Kidney capillary endothelial cell (primary cell): ENCODE measurements at regions not wholly inside any gene's neighbourhood (a gene's known extent, or its start where the extent isn't known, plus 50 kb on each side); places are given as distances from the start of the nearest gene placed in this dataset.

Experiments
- DNase-seq: peaks from one replicate; pipeline ENCODE4 v3.0.0-alpha.2; 2018; ENCODE audit warnings: low spot score

DNA sequence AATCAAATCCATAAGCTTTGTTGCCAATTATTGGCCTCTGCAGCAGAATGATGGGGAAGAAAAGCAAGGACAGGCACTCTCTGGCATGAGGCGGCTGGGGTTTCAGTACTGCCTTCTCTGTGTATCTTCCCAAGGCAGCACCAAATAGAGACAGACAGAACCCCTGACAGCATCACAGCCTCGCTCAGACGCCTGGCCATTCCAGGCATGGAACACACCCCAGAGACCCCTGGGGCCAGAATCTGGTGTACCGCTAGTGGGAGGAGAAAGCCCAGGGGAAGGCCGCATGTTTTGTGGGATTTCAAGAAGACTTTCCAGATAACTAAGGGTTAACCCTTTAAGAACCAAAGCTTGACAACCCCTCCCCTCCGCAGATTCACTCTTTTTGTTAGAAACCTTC, 282.1 kb downstream of the EN1 start:
- DNase-seq: no peak

DNA sequence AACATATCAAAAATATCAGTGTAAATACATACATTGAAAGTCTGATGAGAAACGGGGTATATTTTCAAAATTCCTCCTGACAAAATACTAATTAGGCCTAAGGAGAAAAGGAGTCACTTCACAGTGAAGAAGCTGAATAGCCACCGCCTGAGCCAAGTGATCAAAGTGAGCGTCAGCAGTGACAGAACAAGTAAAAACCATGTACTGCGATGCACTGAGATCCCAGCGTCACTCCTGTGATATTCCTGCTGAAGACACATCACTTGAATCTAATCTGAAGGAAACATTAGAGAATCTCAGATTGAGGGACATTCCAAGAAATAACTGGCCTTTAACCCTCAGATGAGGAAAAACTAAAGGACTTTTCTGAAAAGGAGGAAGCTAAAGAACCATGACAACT, 285.3 kb downstream of the EN1 start:
- no peak for DNase-seq

GRCh38 chr2:118558846-118559245, 288.6 kb downstream of the EN1 start:
- no peak for DNase-seq

DNA sequence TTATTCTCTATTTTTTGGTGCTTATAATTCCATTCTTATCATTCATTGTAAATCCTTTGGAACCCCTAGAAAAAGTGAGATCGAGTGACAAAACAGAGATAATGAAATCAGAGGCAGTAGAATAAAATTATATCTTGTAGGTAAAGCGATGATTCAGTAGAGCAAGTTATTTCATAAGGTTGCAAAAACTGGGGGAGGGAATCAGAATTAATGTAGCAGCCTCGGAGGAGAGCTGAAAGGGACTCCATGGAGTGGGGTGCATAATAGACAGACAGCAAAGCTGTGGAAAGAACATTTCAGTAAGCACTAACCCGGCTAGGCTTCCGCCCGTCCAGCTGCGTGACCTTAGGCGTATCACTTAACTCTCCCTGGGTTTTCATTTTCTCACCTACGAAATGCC, 289.7 kb downstream of the EN1 start:
- DNase-seq: no peak

GRCh38 chr2:118557016-118557415, 290.4 kb downstream of the EN1 start:
- no peak for DNase-seq

DNA sequence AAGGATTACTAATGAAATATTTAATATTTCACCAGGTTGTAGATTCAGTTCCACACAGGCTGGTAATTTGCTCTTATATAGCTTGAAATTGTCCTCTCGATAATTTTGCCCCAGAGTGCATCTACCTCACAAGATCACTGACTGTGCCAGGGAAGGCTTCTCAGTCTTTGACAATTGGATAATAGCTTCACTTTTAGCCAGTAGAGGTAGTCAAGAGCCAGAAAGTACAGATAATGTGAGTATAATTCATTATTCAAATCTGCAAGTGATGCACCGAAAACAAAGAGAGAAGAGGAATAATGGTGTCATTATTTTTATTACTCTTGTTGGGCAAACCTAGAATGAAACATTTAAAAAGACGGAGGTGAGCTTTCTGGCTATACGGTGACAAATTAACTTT, 292.8 kb downstream of the EN1 start:
- no peak for DNase-seq

- DNase-seq: no peak
Observed at GRCh38 chr2:118549503-118549902, 297.9 kb downstream of the EN1 start.

DNA sequence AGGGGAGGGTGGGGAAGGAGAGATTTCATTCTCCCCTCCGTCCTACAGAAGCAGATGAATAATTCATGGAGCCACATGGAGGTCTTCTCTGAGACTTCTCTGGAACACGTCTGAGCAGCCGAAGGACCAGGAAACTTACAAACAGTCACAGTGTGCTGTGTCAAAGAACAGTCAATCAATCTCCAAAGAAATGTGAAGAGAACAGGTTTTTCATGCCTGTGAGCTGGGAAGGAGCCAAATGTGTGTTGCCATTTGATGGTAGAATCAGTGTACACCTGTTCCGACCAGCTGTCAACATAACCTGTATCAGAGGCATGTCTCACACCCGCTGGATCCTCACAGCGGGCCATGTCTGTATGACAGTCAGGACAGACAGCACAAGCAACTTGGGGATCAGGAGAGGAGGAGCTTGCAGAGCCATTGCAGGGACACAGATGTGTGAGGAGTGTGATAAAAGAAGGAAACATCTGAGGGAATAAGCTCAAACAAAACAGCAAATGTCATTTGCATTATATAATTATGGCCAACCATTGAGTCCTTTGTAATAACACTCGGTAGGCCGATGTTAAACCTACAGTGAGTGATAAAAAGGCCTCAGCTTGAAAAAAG, 298.5 kb downstream of the EN1 start:
- DNase-seq: no peak

DNA sequence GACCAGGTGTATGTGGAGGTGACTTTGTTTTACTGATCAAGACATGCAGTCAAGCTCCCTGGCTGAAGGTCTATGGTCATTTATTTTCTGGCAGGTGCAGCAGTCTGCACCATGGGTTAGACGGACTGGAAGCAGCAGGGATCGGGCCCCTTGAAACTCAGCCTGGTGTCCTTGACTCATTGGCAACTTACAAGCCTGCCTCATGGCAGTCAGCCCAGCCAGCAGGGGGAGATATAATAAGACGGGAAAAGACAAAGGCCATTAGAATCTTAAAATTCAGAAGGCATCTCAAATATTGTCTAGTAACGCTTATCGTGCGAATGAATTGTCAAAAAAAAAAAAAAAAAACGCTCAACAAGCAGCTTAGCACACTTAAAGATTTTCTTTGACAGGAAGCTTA, 308.2 kb downstream of the EN1 start:
- DNase-seq: no peak

DNA sequence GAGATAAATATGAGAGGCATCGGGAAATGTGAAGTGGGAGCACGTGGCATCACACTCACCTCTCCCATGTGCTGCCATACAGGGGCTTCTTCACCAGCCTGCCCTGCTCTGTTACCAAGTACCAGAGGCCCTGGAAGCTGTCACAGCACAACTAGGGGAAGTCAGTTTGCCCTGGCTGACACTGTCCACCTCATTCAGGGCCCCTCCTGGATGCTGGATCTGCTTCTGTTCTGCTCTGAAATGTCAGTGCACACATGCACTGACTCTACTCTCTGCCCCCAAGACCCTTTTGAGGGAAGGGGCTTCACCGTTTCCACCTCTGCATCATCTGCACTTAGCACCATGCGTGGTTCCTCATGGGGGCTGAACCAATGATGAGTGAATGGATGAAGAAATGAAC, 311.1 kb downstream of the EN1 start:
- DNase-seq: no peak

- DNase-seq: no peak
Observed at GRCh38 chr2:118535818-118536212, 311.6 kb downstream of the EN1 start.

DNA sequence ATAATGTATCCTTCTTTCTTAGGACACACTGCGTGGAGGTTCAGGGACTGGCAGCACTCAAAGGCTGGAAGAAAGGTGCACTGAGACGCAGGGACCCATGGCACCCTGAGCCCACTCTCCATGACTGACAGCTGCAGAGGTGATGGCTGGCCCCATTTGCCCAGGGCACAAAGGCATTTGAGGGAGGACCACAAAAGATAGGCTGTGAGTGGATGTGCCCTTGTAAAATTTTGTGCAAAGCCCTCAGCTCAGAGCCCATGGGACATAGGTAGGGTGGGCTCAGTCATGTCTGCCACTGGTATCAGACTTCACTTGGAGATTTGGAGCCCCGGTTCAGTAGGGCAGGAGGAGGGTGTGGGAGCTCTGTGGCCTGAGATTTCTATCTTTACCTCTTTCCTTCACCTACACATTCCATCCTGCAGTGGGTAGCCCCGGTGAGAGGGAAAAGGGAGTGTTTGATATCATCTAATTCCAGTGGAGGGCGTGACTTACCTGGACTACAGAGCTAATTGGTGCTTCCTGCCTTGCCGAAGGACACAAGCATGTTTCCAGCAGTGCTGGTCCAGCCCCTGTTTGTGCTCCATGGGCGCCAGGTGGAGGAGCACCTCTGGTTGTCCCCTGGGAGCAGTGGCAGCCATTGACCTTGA, 312.2 kb downstream of the EN1 start:
- DNase-seq: no peak

DNA sequence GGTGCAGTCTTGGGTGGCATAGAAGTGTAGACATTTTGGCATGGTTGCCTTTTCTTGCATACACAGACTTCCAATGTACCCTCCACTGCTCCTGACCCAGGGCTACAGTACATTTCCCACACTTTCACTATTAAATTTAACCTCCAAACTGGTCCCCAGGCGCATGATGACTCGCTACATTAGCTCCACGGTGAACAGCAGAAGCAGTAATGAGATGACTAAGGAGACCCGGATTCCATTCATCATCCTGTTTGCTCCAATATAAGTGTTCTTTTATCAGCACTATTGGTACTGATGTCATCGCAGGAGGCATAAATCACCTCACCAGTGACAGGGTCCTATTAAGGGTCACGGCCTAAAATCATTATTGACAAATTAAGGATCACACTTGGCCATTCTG, 316.5 kb downstream of the EN1 start:
- no peak for DNase-seq

DNA sequence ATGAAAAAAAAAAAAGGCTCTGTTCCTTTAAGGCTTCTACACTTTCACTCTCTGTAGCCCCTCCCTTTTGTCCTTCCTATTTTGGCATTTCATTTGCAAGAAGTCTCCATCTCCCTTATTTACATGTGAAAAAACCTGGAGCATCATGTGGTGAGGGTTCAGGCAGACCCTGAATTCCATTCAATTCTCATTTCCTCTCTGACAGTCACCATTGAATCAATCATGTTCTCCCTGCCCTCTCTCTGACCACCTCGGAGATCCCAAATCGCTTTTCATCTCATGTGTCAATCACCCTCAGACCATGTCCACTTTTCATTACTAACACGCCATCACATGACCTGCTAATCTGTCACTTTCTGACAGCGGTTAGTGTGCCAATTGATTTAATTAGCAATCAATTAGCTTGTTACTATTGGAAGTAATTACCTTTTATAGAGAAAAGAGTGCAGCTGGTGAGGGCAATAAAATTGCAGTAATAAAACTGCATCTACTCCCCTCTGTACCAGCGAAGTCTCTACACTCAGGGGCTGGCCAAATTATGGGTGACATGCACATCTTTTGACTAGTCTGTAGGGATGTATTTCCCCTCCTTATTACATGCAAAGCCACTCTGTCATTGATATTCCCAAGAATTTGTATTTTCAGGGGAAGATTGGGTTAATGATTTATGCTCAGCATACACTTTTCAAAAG, 317.4 kb downstream of the EN1 start:
- no peak for DNase-seq

- DNase-seq: no peak
Observed at GRCh38 chr2:118527571-118527970, 319.9 kb downstream of the EN1 start.

DNA sequence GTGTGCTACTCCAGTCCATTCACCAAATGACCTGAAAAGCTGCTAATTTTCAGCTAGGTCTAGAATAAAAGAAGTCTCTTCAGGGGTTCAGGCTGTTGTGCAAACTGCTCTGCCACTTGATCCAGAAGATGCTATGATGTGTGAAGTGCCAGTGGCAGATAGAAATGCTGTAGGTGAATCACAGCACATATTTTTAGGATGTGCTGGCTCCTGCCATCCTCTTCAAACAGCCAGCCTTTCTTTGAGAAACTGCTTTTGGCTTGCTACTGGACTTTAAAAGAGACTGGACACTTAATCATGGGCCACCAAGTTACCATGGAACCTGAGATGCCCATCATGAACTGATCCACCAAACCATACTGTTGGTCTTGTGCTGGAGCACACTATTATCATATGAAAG, 322.1 kb downstream of the EN1 start:
- no peak for DNase-seq

GRCh38 chr2:118524911-118525310, 322.5 kb downstream of the EN1 start:
- no peak for DNase-seq

- DNase-seq: no peak
Observed at GRCh38 chr2:118523761-118524160, 323.7 kb downstream of the EN1 start.

DNA sequence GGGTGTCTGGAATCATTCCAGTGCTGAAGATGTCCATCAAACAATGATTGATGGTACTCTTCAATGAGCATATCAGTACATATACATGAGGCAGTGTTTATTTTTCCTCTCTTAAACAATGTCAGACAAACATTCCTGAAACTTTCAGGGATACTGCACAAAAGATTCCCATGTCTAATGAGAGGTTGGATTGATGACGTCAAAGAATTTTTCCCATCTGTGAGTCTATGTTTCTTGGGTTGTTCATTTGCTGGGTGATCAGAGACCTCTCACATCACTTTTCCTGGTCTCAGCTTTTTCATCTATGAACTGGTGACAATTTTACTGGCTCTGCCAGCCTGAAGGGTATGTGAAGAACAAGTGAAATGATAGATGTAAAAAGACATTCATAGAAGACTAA, 325.5 kb downstream of the EN1 start:
- no peak for DNase-seq

DNA sequence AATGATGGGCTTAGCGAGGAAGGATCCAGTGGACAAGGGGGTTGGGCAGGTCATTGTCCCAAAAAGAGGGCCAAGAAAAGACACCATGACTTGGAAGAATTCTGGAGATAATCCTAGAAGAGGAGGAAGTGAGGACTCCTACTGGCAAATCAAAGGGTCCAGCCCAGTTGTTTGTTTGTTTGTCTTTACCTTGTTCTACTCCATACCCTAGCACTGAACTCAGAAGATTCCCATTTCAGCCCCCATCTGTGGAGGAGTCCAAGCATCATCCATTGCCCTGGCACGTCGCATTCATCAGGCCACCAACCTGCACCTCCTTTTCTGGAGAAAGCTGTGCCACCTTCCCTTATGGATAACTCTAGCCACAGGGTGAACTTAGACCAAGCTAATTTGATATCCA, 326.2 kb downstream of the EN1 start:
- no peak for DNase-seq

DNA sequence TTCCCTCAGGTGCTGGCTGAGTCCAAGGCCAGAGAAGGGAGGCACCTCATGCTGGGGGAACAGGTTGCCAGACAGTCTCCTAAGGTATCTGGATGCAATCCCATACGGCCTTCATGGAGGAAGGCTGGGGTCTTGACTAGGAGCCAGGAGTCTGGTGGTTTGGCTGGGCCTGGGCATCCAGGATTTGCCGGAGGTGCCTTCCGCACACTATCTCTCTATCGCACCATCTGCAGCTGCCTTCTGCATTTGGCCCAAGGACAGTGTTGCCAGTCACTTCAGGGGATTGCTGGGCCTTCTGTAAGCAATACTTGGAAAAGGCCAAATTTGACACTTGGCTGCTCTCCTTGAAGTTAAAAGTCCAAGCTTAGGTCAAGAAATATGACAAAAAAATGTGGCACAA, 327.2 kb downstream of the EN1 start:
- DNase-seq: no peak

DNA sequence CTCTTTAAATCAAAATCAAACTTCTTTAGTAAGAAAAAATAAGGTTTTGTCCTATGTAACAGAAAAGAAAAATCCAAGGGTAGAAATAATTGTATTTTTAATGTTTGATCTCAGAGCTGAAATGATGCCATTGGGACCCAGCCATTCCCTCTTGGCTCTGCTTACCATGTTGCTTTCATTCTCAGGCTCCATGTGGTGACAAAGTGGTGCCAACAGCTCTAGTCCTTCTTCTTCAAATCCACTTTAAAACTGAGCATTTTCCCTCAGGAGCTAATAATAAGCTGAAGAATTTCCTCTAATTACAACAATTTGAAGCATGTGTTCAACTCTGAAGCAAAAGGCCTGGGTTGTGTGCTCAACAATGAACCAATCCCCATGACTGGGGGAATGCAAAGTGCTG, 327.9 kb downstream of the EN1 start:
- no peak for DNase-seq

DNA sequence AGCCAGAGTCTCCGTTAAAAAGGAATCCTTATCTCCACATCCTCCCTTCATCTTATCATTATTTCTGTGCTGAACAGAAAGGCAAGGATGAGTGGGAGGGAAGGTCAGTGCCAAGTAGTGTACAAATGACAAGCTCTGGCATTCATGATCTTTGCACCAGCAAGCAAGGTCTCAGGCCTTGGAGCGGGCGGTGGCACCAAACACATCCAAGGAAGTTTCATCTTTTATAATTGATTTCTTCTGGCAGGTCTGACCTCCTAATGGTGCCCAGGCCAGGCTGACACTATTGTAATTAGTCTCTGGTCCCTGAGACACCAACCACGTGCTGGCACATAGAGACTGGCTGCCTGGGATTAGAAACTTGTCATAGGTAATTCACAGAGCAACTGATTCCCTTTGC, 336.6 kb downstream of the EN1 start:
- DNase-seq: no peak
